Lung (tissue), 11 donors: ENCODE measurements at regions not wholly inside any gene's neighbourhood (a gene's known extent, or its start where the extent isn't known, plus 50 kb on each side); places are given as distances from the start of the nearest gene placed in this dataset.
A peak's percentile ranks its signal among the peaks of the same experiment; 100 is the strongest.

Experiments
- ATAC-seq: fragments of 200-7000 bp; cut with Tn5 transposase; one replicate; pipeline ENCODE4 v1.9.1; 2020; ENCODE audit warnings: moderate number of reproducible peaks; ENCODE audit not compliant: insufficient read depth, low FRiP score
- DNase-seq, 3 donors: peaks; one replicate each; pipeline ENCODE4 v3.0.0-alpha.2; 2013 to 2017
- H3K27ac ChIP-seq, 2 donors: one replicate each; pipeline ENCODE4 v1.5.1; 2013; ENCODE audit warnings: mild to moderate bottlenecking in 2 of 2, moderate library complexity in 2 of 2, control low read depth in 1 of 2, inconsistent platforms in 1 of 2, low read depth in 1 of 2, low read length in 1 of 2
- H3K27me3 ChIP-seq, 3 donors: one replicate each; pipeline ENCODE4 v1.5.1; 2013; ENCODE audit warnings: low read length in 2 of 3; ENCODE audit not compliant: control insufficient read depth in 3 of 3, insufficient read depth in 3 of 3
- H3K36me3 ChIP-seq, 4 donors: one replicate each; pipeline ENCODE4 v1.5.1; 2013; ENCODE audit warnings: low read length in 4 of 4, mild to moderate bottlenecking in 1 of 4, moderate library complexity in 1 of 4; ENCODE audit not compliant: control insufficient read depth in 4 of 4, insufficient read depth in 4 of 4
- H3K4me1 ChIP-seq, 5 donors: one replicate each; pipeline ENCODE4 v1.5.1; 2013; ENCODE audit warnings: low read length in 5 of 5, mild to moderate bottlenecking in 2 of 5, moderate library complexity in 1 of 5; ENCODE audit not compliant: control insufficient read depth in 5 of 5, insufficient read depth in 5 of 5
- H3K4me3 ChIP-seq: one replicate; pipeline ENCODE4 v1.5.1; 2013; ENCODE audit warnings: mild to moderate bottlenecking, control low read depth, moderate library complexity
- H3K9ac ChIP-seq, 2 donors: one replicate each; pipeline ENCODE4 v1.5.1; 2013; ENCODE audit warnings: low read length in 2 of 2, control low read depth in 1 of 2; ENCODE audit not compliant: insufficient read depth in 1 of 2
- H3K9me3 ChIP-seq, 4 donors: one replicate each; pipeline ENCODE4 v1.5.1; 2013; ENCODE audit warnings: low read length in 3 of 4, mild to moderate bottlenecking in 1 of 4, moderate library complexity in 1 of 4; ENCODE audit not compliant: control insufficient read depth in 4 of 4, insufficient read depth in 3 of 4
- CTCF ChIP-seq: IDR thresholded peaks from 2 replicates; pipeline ENCODE4 v1.5.1; 2012; ENCODE audit warnings: mild to moderate bottlenecking; ENCODE audit errors: control extremely low read depth, extremely low read depth
- WGBS, 2 donors: extraction: QIAGEN DNeasy Blood & Tissue Kit; methylation state at CpG; one replicate each; pipeline ENCODE4 v1.1.7; 2013; 5-methylcytosine and 5-hydroxymethylcytosine counted together
- donor health status: control.
- donor health status: control.
- donor health status: Bipolar disorder and iron deficiency.
- donor health status: healthy.
- donor health status: DM: yes; HTN: yes; CAD: no.

GRCh38 chr1:99180915-99181314 is 83.4 kb upstream of the PLPPR4 start:
- WGBS, 2 donors = 88 to 90% methylated on average over 2 of the region's 2 CpGs
- peak in 2 of 3 donors; percentile 64 to 68 for DNase-seq
- Histone ChIP-seq H3K27me3 (no peaks in the 10 kb centered on the region), H3K9me3 (no peaks in the 10 kb centered on the region), H3K4me1 (peaks cover 0 to 13% (median 0%) of the 10 kb centered on the region in 5 donors), H3K36me3 (no peaks in the 10 kb centered on the region), H3K4me3 (no peak overlapping the region), H3K27ac (no peak overlapping the region), H3K9ac (no peak overlapping the region)
- no peak for TF ChIP-seq CTCF
- no peak for ATAC-seq

- no peak for TF ChIP-seq CTCF
- no peaks in the 10 kb centered on the region for H3K9me3 ChIP-seq
- 73 to 95% methylated on average over 2 of the region's 2 CpGs for WGBS, 2 donors
- H3K4me1 ChIP-seq = peaks cover 0 to 10% (median 0%) of the 10 kb centered on the region in 5 donors
- DNase-seq (peak; percentile 18 to 72 (median 65)), ATAC-seq (no peak)
- H3K27ac ChIP-seq = no peak overlapping the region
- no peaks in the 10 kb centered on the region for H3K36me3 ChIP-seq
- H3K27me3 ChIP-seq = no peaks in the 10 kb centered on the region
- H3K4me3 ChIP-seq = no peak overlapping the region
- H3K9ac ChIP-seq = no peak overlapping the region
These were observed 82.4 kb upstream of the PLPPR4 start for GRCh38 chr1:99181892-99182291.

GRCh38 chr1:99185196-99185595 is 79.1 kb upstream of the PLPPR4 start:
- Histone ChIP-seq H3K36me3 (no peaks in the 10 kb centered on the region), H3K27me3 (no peaks in the 10 kb centered on the region), H3K4me1 (peaks cover 0 to 8% (median 0%) of the 10 kb centered on the region in 5 donors), H3K4me3 (no peak overlapping the region), H3K9me3 (no peaks in the 10 kb centered on the region), H3K27ac (no peak overlapping the region), H3K9ac (no peak overlapping the region)
- 84 to 93% methylated on average over 3 of the region's 3 CpGs for WGBS, 2 donors
- no peak for ATAC-seq
- no peak for TF ChIP-seq CTCF
- DNase-seq = no peak

GRCh38 chr1:99193431-99193830 is 70.9 kb upstream of the PLPPR4 start:
- no peak for ATAC-seq
- Histone ChIP-seq H3K9me3 (no peaks in the 10 kb centered on the region), H3K4me1 (no peaks in the 10 kb centered on the region), H3K27me3 (no peaks in the 10 kb centered on the region), H3K4me3 (no peak overlapping the region), H3K9ac (no peak overlapping the region), H3K36me3 (no peaks in the 10 kb centered on the region), H3K27ac (no peak overlapping the region)
- no peak for DNase-seq
- TF ChIP-seq CTCF = no peak
- 81 to 91% methylated on average over 2 of the region's 2 CpGs for WGBS, 2 donors
